CD4-positive, CD25-positive, alpha-beta regulatory T cell (primary cell): ENCODE measurements at regions not wholly inside any gene's neighbourhood (a gene's known extent, or its start where the extent isn't known, plus 50 kb on each side); places are given as distances from the start of the nearest gene placed in this dataset.

ENCODE experiments used
- ATAC-seq, 2 donors: fragments of 150-1000 bp; cut with Tn5 transposase; one replicate each; pipeline ENCODE4 v1.10.0; 2021; ENCODE audit warnings: low read depth in 2 of 2, moderate number of reproducible peaks in 2 of 2, moderate library complexity in 1 of 2
- DNase-seq, 3 donors: peaks; one replicate each; pipeline versions ENCODE4 v3.0.0 to v3.0.0-alpha.2; 2012 to 2022; ENCODE audit warnings: mixed read lengths in 1 of 3
- H3K27ac ChIP-seq: one replicate; pipeline ENCODE4 v1.7.0; 2013; ENCODE audit warnings: mild to moderate bottlenecking, low read length; ENCODE audit not compliant: insufficient read depth, poor library complexity, severe bottlenecking
- H3K27me3 ChIP-seq: one replicate; pipeline ENCODE4 v1.7.0; 2013; ENCODE audit warnings: low read length; ENCODE audit not compliant: control insufficient read depth, insufficient read depth
- H3K36me3 ChIP-seq: one replicate; pipeline ENCODE4 v1.7.0; 2013; ENCODE audit warnings: mild to moderate bottlenecking, low read length, moderate library complexity; ENCODE audit not compliant: control insufficient read depth, insufficient read depth
- H3K4me1 ChIP-seq: 2 replicates; pipeline ENCODE4 v1.7.0; 2013; ENCODE audit warnings: mild to moderate bottlenecking, low read length; ENCODE audit not compliant: insufficient read depth, control insufficient read depth, poor library complexity, severe bottlenecking
- H3K4me3 ChIP-seq: one replicate; pipeline ENCODE4 v1.7.0; 2013; ENCODE audit warnings: low read depth, mild to moderate bottlenecking, low read length, moderate library complexity
- H3K9me3 ChIP-seq, 2 experiments: 1 replicate in 1 of 2; 2 replicates in 1 of 2; pipeline ENCODE4 v1.7.0; 2013; ENCODE audit warnings: low read length in 2 of 2, mild to moderate bottlenecking in 1 of 2, moderate library complexity in 1 of 2; ENCODE audit not compliant: control insufficient read depth in 2 of 2
- H3K27ac Mint-ChIP-seq, 3 donors: one replicate each; pipeline ENCODE4 v1.8.0; 2020 to 2022; ENCODE audit warnings: mild to moderate bottlenecking in 3 of 3, mixed read lengths in 3 of 3, moderate library complexity in 2 of 3
- H3K27me3 Mint-ChIP-seq: one replicate; pipeline ENCODE4 v1.8.0; 2022; ENCODE audit warnings: mild to moderate bottlenecking, mixed read lengths
- H3K36me3 Mint-ChIP-seq: one replicate; pipeline ENCODE4 v1.8.0; 2020; ENCODE audit warnings: mixed read lengths
- H3K4me1 Mint-ChIP-seq, 4 donors: one replicate each; pipeline ENCODE4 v1.8.0; 2020 to 2022; ENCODE audit warnings: mixed read lengths in 4 of 4, mild to moderate bottlenecking in 1 of 4
- H3K4me3 Mint-ChIP-seq, 4 donors: one replicate each; pipeline ENCODE4 v1.8.0; 2020 to 2022; ENCODE audit warnings: mild to moderate bottlenecking in 4 of 4, mixed read lengths in 4 of 4, moderate library complexity in 3 of 4
- H3K9me3 Mint-ChIP-seq, 7 donors: one replicate each; pipeline ENCODE4 v1.8.0; 2020 to 2022; ENCODE audit warnings: mixed read lengths in 7 of 7, mild to moderate bottlenecking in 3 of 7, moderate library complexity in 2 of 7

DNA sequence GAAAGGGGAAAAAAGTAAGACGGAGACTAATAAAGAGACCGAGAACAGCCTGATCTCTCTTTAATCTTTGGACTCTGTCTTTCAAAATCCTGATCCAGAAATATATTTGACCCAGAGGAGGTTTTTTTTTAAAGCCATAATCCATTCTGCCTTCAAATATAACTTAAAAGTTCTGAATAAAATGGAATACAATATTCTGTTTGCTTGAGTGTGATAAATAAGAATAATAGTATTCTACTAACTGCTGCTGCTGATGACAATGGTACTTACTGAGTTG is 1196.0 kb downstream of the GALC start:
- Histone ChIP-seq H3K27me3 (no peaks in the 10 kb centered on the region), H3K36me3 (no peaks in the 10 kb centered on the region), H3K9me3 (no peaks in the 10 kb centered on the region), H3K4me3 (no peak overlapping the region), H3K4me1 (no peaks in the 10 kb centered on the region), H3K27ac (no peak overlapping the region)
- DNase-seq, result no peak
- Mint-ChIP-seq H3K27ac (no peak overlapping the region), H3K36me3 (no peaks in the 10 kb centered on the region), H3K4me3 (no peak overlapping the region), H3K27me3 (no peaks in the 10 kb centered on the region), H3K9me3 (peaks cover 0 to 23% (median 6%) of the 10 kb centered on the region in 7 donors), H3K4me1 (no peaks in the 10 kb centered on the region)
- no peak for ATAC-seq

DNA sequence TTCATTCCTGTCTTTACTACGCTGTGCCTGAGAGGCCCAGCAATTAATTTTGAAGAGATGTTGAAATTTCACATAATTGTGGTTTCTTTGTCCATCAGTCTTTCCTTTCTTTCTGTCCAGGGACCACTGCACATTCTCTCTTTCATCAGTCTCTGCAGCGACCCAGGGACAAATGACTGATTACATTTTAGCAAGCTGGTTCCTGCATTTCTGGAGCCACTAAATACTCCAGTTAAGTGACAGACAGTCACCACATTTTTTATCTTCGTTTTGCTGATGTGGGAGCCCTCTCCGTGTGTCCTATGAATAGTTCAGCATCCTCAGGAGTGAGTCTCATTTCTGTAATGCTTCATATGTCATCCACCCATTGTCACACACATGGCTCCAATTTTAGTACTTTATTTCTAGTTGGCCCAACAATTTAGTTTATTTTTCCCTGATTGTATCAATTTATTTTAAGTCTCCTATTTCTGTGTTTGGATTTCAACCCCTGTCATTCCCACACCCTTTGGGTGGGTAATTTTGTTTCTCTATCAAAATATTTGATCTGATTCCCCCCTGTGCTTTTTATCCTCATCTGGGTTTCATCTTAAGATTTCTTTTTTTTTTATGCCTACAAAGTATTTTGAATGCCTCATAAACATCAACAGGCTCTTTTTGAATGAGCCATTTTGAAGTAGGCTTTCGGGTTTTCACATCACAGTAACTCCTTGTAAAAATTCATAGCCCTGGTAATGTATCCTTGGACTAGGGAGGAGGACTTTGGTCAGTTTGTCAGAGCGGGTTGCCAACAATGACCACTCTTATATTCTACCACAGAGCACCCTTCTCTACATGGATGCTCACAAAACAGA is 1196.5 kb downstream of the GALC start:
- Mint-ChIP-seq H3K36me3 (no peaks in the 10 kb centered on the region), H3K27me3 (no peaks in the 10 kb centered on the region), H3K27ac (no peak overlapping the region), H3K4me3 (no peak overlapping the region), H3K4me1 (no peaks in the 10 kb centered on the region), H3K9me3 (peaks cover 0 to 22% (median 4%) of the 10 kb centered on the region in 7 donors)
- H3K27me3 ChIP-seq, result no peaks in the 10 kb centered on the region
- H3K4me1 ChIP-seq, result no peaks in the 10 kb centered on the region
- no peaks in the 10 kb centered on the region for H3K36me3 ChIP-seq
- no peak overlapping the region for H3K4me3 ChIP-seq
- no peaks in the 10 kb centered on the region for H3K9me3 ChIP-seq
- no peak for ATAC-seq
- no peak overlapping the region for H3K27ac ChIP-seq
- no peak for DNase-seq

- Mint-ChIP-seq H3K4me3 (no peak overlapping the region), H3K36me3 (no peaks in the 10 kb centered on the region), H3K27me3 (no peaks in the 10 kb centered on the region), H3K27ac (no peak overlapping the region), H3K9me3 (peaks cover 4 to 25% (median 6%) of the 10 kb centered on the region in 7 donors), H3K4me1 (no peaks in the 10 kb centered on the region)
- no peaks in the 10 kb centered on the region for H3K9me3 ChIP-seq
- DNase-seq, result no peak
- no peak overlapping the region for H3K27ac ChIP-seq
- H3K4me1 ChIP-seq, result no peaks in the 10 kb centered on the region
- H3K36me3 ChIP-seq, result no peaks in the 10 kb centered on the region
- ATAC-seq, result no peak
- H3K27me3 ChIP-seq, result no peaks in the 10 kb centered on the region
- H3K4me3 ChIP-seq, result no peak overlapping the region
Observed at GRCh38 chr14:86794689-86795088, 1198.3 kb downstream of the GALC start.

DNA sequence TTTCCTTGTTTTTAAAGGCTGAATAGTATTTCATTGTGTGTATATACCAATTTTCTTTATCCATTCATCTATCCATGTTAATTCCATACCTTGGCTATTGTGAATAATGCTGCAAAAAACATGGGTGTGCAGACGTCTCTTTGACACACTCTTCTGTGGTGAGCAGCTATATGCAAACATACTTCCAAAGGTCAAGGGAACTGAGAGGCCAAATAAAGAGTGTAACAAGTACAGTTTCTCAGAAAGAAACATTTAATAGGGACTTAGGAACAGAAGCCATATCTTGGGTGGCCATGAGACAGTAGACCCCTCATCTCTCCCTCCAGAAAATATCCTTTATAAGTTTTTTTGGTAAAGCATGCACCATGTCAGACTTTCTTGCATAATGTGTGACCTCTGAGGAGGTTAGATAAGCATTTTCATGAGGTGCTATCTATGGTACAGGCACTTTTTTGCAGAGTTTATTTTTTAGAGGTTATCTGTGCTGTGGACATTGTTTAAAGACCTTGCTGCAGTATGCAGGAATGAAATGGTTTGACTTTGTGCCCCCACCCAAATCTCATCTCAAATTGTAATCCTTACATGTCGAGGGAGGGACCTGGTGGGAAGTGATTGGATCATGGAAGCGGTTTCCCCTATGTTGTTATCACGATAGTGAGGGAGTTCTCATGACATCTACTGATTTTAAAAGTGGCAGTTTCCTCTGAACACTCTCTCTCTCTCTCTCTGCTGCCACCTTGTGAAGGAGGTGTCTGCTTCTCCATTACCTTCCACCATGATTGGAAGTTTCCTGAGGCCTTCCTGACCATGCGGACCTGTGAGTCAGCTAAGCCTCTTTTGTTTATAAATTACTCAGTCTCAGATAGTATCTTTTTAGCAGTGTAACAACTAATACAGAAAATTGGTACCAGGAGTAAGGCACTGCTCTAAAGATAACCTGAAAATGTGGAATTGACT is 1202.3 kb downstream of the GALC start:
- peaks cover 4 to 16% (median 6%) of the 10 kb centered on the region in 7 donors for H3K9me3 Mint-ChIP-seq
- no peaks in the 10 kb centered on the region for H3K9me3 ChIP-seq
- no peaks in the 10 kb centered on the region for H3K4me1 ChIP-seq
- H3K4me3 ChIP-seq, result no peak overlapping the region
- H3K4me1 Mint-ChIP-seq, result no peaks in the 10 kb centered on the region
- H3K27ac ChIP-seq, result no peak overlapping the region
- no peaks in the 10 kb centered on the region for H3K27me3 ChIP-seq
- no peak for ATAC-seq
- H3K36me3 ChIP-seq, result no peaks in the 10 kb centered on the region
- no peak for DNase-seq
- no peaks in the 10 kb centered on the region for H3K36me3 Mint-ChIP-seq
- H3K27me3 Mint-ChIP-seq, result no peaks in the 10 kb centered on the region
- H3K4me3 Mint-ChIP-seq, result no peak overlapping the region
- no peak overlapping the region for H3K27ac Mint-ChIP-seq

DNA sequence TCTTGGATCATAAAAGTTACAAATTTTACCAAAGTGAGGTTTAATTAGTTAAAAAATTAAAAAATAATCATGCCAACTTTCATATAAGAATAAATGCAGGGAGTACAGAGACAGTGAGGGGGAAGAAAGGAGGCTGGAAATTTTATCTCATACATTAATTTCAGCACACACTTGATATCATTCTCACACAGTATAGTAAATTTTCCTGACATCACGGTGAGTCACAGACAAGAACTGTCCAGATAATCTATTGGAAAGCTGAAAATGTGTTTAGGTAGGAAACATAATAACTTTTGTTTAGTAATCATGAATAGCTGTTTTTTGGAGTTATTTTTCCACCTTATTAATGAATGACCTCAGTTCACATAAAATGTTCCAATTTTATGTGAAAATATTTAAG is 1204.8 kb downstream of the GALC start:
- no peaks in the 10 kb centered on the region for H3K4me1 Mint-ChIP-seq
- no peaks in the 10 kb centered on the region for H3K27me3 ChIP-seq
- H3K4me3 ChIP-seq, result no peak overlapping the region
- peaks cover 4 to 21% (median 5%) of the 10 kb centered on the region in 7 donors for H3K9me3 Mint-ChIP-seq
- H3K36me3 ChIP-seq, result no peaks in the 10 kb centered on the region
- no peak overlapping the region for H3K4me3 Mint-ChIP-seq
- no peak for ATAC-seq
- no peaks in the 10 kb centered on the region for H3K4me1 ChIP-seq
- no peak overlapping the region for H3K27ac ChIP-seq
- no peak overlapping the region for H3K27ac Mint-ChIP-seq
- no peaks in the 10 kb centered on the region for H3K36me3 Mint-ChIP-seq
- no peak for DNase-seq
- H3K27me3 Mint-ChIP-seq, result no peaks in the 10 kb centered on the region
- H3K9me3 ChIP-seq, result no peaks in the 10 kb centered on the region

DNA sequence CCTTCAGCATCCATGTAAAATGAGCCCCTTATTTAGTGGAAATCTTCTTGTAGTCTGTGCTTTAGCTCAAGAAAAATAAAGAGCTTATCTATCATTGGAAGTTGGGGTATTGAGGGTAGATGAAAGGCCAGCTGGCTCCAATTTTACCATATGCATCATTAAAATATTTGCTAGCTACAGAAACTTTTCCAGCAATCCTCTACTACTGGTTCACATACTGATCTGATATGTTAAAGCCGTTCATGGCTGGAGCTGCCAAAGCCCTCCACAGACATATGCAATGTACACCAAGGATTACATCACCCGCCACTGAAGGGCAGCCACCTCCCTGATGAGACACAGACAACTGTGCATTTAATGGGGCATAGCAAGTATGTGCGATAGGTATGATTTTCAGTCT is 1205.3 kb downstream of the GALC start:
- H3K36me3 ChIP-seq, result no peaks in the 10 kb centered on the region
- Mint-ChIP-seq H3K4me3 (no peak overlapping the region), H3K27ac (no peak overlapping the region), H3K4me1 (no peaks in the 10 kb centered on the region), H3K36me3 (no peaks in the 10 kb centered on the region), H3K27me3 (no peaks in the 10 kb centered on the region), H3K9me3 (peaks cover 0 to 17% (median 4%) of the 10 kb centered on the region in 7 donors)
- no peak for DNase-seq
- no peak overlapping the region for H3K4me3 ChIP-seq
- no peaks in the 10 kb centered on the region for H3K27me3 ChIP-seq
- no peak for ATAC-seq
- H3K27ac ChIP-seq, result no peak overlapping the region
- no peaks in the 10 kb centered on the region for H3K9me3 ChIP-seq
- no peaks in the 10 kb centered on the region for H3K4me1 ChIP-seq

DNA sequence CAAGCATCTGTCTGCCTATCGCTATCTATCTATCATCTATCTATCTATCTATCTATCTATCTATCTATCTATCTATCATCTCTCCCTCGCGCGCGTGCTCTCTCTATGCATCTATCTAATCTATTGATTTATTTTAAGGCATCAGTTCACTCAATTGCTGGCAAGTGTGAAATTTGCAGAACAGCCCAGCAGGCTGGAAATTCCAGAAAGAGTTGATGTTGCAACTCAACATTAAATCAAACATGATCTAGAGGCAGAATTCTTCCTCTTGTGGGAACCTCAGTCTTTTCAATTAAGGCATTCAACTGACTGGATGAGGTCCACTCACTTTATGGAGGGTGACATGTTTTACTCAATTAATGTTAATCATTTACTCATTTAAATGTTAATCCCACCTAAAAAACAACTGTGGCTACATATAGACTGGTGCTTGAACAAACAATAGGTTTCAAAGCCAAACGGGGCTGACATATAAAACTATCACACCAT is 1210.8 kb downstream of the GALC start:
- Histone ChIP-seq H3K4me3 (no peak overlapping the region), H3K4me1 (no peaks in the 10 kb centered on the region), H3K27me3 (no peaks in the 10 kb centered on the region), H3K27ac (no peak overlapping the region), H3K9me3 (no peaks in the 10 kb centered on the region), H3K36me3 (no peaks in the 10 kb centered on the region)
- Mint-ChIP-seq H3K27me3 (no peaks in the 10 kb centered on the region), H3K9me3 (peaks cover 0 to 20% (median 5%) of the 10 kb centered on the region in 7 donors), H3K4me1 (no peaks in the 10 kb centered on the region), H3K4me3 (no peak overlapping the region), H3K27ac (no peak overlapping the region), H3K36me3 (no peaks in the 10 kb centered on the region)
- DNase-seq (no peak), ATAC-seq (no peak)
